HG02840 (cell line): ENCODE measurements at regions not wholly inside any gene's neighbourhood (a gene's known extent, or its start where the extent isn't known, plus 50 kb on each side); places are given as distances from the start of the nearest gene placed in this dataset.
A peak's percentile ranks its signal among the peaks of the same experiment; 100 is the strongest.

Source experiments
- ATAC-seq: cut with Tn5 transposase; IDR thresholded peaks from one replicate; pipeline ENCODE4 v1.9.1; 2021; ENCODE audit warnings: mild to moderate bottlenecking, moderate library complexity, moderate number of reproducible peaks; ENCODE audit not compliant: unreplicated experiment, low FRiP score

DNA sequence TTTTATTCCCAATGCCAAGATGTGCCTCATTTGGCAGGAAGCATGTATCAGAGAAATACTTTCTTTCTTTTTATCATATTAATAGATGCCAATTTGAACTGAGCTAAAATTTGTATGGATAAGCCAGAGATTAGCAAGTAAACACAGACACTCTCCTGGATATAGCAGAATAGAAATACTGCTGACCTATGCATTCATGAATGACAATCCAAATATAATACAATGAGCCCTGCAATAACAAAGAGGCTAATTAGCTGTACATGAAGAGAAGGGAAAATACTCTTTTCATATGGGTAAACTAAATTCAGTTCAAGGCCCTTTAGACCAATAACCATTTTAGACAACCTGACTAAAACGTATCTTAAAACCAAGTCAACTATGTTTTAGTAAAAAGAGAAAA lies 388.1 kb upstream of the NR5A2 start:
- no peak for ATAC-seq

DNA sequence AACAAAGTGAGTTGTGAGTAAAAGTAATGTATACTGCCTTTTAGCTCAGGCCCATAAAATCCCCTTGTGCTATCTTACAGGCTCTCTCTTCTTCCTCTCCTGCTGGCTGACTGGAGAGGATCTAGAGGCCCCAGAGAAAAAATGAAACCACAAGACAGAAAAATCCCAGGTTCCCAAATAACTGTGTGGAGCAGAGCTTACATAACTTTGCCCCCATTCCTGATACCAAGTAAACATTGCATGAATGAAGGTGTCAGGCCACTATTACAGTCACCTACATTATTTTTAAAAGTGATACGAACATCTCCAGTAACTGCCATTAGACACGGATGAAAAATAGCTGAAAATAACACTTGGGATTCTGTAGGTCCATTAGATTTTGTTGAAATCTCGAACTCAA lies 386.0 kb upstream of the NR5A2 start:
- no peak for ATAC-seq

DNA sequence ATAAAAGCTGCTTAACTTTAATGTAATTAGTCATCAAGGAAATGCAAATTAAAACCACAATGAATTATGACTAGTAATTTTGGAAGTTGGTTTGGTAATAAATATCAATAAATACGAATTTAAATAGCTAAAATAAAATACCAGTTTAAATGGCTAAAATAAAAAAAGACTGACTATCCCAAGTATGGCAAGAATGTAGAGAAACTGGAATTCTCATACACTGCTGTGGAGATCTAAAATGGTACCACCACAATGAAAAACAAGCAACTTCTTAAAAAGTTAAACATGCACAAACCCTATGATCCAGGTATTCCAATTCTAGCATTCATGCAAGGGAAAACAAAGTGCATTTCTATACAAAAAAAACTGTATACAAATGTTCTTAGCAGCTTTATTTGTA lies 382.6 kb upstream of the NR5A2 start:
- ATAC-seq: no peak

- no peak for ATAC-seq
Observed at GRCh38 chr1:199646761-199647160, 380.7 kb upstream of the NR5A2 start.

DNA sequence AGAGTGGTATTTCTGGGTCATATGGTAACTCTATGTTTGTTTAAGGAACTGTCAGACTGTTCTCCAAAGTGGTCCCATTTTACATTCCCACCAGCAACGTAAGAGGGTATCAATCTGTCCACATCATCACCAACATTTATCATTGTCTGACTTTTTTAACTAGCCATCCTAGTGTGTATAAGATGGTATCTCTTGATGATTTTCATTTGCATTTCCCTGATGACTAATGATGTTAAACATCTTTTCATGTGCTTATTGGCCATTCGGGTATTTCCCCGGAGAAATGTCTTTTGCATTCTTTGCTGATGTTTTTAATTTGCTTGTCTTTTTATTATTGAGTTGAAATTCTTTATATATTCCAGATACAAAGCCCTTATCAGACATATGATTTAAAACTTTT lies 370.1 kb upstream of the NR5A2 start:
- no peak for ATAC-seq

DNA sequence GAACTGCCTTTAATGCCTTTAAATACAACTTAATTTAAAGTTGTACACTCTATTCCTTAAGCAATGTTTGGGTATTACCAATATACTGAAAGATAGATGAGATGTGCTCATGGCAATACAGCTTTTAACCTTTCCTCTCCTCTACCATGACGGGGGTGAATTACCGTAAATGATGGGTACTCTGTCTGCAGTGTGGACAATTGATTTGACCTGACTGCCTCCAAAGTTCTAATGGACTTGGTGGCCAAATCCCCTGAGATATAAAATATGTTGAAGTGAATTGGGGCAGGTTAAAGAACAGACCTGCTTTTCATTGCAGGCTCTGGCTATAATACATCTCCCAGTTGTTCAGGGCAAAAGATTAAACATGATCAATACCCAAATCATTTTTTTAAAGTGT lies 367.4 kb upstream of the NR5A2 start:
- no peak for ATAC-seq

DNA sequence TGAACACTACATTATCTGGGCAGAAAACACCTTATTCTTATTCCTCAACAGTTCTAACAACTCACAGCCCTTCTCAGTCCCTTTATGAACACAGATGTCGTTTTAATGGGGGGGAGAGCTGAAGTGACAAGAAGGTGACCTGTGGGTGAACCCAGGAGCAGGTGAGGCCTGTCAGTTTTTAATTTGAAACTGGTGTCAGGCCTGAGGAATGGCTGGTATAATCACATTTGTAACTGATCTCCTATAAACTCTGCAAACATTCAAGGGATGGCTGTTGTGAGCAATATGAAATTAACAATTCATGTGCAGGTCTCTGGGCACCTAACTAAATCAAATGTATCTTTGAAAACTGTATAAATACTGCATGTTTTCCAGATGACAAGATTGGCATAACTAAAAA lies 362.1 kb upstream of the NR5A2 start:
- ATAC-seq: no peak

GRCh38 chr1:199667089-199667488 lies 360.4 kb upstream of the NR5A2 start:
- ATAC-seq: no peak

DNA sequence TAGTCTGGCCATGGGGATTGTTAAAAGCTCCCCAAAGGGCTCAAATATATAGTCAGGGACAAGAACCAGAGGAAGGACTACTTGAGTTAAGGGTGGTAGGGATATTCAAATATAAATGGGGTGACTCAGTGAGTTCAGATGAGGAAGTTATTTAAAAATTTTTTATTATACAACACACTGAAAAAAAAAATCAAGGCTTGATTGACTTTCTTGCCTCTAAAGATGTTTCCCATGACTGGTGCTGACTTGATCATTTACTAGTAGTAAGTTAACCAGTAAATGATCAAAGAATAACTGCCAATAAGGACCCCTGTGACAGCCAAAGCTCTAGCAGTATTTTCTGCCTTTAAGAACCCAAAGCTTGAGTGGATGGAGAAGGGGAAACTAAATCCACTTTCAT lies 357.6 kb upstream of the NR5A2 start:
- ATAC-seq: no peak

GRCh38 chr1:199671684-199672083 lies 355.8 kb upstream of the NR5A2 start:
- ATAC-seq: no peak

GRCh38 chr1:199675937-199676336 lies 351.6 kb upstream of the NR5A2 start:
- no peak for ATAC-seq

- no peak for ATAC-seq
Observed at GRCh38 chr1:199678771-199679170, 348.7 kb upstream of the NR5A2 start.

DNA sequence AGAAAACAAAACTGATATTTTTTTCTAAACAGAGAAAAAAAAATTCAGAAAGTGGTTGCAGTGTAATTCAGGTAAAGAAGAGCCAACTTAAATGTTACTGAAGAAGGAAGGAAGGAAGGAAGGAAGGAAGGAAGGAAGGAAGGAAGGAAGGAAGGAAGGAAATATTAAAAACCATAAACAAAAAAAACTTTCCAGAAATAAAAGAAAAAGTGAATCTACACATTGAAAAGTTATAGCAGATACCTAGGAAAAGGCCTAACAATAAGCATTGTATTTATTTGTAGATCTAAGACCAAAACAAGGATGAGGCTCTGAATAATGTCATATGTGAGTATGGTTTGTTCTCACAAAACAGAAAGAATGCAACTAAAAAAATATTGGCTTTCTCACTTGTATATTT lies 345.4 kb upstream of the NR5A2 start:
- no peak for ATAC-seq

DNA sequence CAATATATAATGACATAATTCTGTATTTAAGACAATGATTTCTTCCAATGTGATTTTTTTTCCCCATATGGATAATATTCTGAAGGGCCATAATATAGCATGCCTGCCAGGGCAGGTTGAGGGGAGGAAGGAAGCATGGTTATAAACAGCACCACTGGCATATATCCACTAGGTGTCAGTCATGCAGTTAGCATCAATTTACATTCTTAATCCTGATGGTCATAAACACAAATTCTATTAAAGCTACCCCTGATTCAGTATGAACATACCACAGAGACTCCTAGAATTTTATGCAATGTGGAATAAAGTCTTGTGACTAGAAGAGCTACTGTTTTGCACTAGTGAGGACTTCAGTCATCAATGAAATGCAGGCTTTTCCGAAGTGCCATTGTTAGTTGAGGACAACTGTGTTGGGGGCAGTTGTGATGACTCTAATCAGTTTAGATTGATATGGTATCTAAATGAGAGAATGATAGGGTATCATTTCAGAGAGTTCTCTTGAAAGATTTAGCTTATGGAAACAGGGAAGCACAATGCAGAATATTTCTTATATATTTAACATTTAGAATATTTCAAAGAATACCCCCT lies 342.7 kb upstream of the NR5A2 start:
- peak; percentile 92 for ATAC-seq

GRCh38 chr1:199685369-199685768 lies 342.1 kb upstream of the NR5A2 start:
- no peak for ATAC-seq

- no peak for ATAC-seq
Observed at GRCh38 chr1:199687321-199687720, 340.2 kb upstream of the NR5A2 start.

DNA sequence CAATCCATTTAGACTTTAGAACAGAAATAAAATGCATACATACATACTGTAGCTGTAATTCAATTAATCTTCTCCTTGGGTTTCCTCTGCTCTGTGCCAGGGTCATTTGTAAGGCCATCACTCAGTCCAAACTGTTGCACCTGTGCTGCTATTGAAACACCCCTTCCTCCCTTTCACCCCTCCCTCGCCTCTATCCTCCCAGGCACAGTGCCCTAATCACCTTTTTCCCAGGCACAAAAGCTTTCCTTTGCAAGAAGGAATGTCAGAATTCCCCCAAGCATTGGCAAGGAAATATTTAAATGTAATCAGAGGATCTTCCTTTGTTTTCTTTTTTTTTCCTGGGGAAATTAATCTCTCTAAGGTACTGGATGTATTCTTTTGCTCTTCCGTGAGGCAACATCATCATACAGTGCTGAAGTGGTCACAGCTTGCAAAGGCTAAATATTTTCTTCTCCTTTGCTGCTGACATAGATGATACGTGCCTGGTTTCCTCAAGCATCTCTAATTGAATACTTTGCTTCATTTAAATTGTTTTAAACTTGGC lies 339.3 kb upstream of the NR5A2 start:
- no peak for ATAC-seq

GRCh38 chr1:199688774-199689173 lies 338.7 kb upstream of the NR5A2 start:
- ATAC-seq: no peak

- no peak for ATAC-seq
Observed at GRCh38 chr1:199690496-199690895, 337.0 kb upstream of the NR5A2 start.

GRCh38 chr1:199691540-199691939 lies 336.0 kb upstream of the NR5A2 start:
- ATAC-seq: no peak

DNA sequence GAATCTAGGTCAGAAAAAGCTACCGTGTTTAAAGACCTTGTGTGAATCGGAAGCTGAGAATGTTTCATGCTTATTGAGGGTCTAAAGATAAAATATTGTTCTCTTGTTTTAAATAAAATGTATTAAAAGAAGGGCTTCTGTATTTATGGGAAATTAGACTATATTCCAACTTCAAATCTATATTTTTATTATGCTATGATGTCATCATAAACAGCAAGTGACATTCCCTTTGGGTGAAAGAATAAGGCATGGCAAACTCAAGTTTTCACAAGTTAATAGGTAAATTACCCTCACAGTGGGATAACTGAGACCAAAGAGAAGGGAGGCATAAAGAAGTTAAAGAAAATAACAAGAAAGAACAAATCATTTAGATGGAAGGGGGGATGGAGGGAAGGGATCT lies 333.8 kb upstream of the NR5A2 start:
- ATAC-seq: no peak

DNA sequence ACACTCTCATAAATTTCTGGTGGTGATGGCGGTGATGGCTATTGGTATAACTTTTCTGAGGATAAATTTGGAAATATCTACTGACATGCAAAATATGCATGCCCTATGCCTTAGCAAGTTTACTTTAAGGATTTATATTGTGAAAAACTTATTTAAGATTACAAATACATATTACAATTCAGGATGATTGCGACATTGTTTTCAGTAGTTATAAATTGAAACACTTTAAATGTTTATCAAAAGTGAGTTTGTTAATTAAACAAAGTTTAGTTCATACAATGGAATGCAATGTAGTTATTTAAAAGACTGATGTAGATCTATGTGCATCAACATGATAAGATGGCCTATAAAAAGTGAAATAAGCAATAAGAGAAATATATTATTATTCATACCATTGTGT lies 331.3 kb upstream of the NR5A2 start:
- ATAC-seq: no peak

DNA sequence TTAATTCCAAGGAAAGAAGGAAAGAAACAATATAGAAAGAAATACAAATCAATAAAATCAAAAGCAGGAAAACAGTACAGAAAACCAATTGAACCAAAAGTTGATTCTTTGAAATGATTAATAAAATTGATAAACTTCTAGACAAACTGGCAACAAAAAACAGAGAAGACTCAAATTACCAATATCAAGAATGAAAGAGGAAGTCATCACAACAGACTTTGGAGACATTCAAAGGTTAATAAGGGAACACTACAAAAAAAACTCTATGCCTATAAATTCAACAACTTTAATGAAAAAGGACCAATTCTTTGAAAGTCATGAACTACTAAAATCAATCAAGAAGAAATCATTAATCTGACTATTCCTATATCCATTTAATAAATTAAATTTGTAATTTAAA lies 329.3 kb upstream of the NR5A2 start:
- ATAC-seq: no peak
